ENCODE measurements at regions not wholly inside any gene's neighbourhood (a gene's known extent, or its start where the extent isn't known, plus 50 kb on each side); places are given as distances from the start of the nearest gene placed in this dataset.

GRCh38 chr15:36469311-36469966 lies 110.0 kb upstream of the CDIN1 start:
- TF ChIP-seq CTCF (IDR thresholded peaks at IDR 0.05): no peak
- no peak for TF ChIP-seq POLR2A (IDR thresholded peaks at IDR 0.05)

Measured in tibial nerve (tissue), 3 donors.